ENCODE measurements at regions not wholly inside any gene's neighbourhood (a gene's known extent, or its start where the extent isn't known, plus 50 kb on each side); places are given as distances from the start of the nearest gene placed in this dataset.

DNA sequence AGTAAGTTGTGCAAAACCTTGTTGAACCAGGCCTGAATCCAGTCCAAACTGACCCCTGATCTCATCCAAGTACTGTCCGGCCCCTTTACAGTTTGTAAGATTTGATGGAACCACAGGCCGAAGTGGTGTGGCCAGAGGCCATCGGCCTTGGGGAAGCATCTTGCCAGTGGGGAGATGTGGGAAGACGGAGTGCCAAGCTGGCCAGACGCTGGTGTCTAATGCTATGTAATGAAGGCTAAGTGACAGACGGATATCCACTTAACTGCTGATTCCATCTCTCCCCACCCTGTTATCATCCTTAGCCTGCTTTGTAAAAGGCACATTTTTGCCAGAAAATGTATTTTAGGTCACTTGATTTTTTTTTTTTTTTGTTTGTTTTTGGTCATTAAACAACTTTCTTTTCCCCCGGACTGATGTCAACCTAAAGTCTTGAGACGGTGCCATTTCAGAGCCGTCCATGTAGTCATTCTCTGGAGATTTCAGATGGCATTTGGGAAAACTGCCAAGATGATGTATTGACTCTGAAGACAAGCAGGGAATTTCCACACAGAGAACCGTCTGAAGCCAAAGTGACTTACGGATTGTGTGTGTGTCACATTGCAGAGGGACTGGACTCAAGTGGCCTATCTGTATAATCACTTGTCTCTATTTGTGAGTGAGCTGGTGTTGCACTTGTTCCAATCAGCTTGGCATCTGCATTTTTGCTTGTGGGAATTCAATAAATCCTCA lies 86.5 kb upstream of the MANSC4 start:
- TF ChIP-seq, protein P1, sequence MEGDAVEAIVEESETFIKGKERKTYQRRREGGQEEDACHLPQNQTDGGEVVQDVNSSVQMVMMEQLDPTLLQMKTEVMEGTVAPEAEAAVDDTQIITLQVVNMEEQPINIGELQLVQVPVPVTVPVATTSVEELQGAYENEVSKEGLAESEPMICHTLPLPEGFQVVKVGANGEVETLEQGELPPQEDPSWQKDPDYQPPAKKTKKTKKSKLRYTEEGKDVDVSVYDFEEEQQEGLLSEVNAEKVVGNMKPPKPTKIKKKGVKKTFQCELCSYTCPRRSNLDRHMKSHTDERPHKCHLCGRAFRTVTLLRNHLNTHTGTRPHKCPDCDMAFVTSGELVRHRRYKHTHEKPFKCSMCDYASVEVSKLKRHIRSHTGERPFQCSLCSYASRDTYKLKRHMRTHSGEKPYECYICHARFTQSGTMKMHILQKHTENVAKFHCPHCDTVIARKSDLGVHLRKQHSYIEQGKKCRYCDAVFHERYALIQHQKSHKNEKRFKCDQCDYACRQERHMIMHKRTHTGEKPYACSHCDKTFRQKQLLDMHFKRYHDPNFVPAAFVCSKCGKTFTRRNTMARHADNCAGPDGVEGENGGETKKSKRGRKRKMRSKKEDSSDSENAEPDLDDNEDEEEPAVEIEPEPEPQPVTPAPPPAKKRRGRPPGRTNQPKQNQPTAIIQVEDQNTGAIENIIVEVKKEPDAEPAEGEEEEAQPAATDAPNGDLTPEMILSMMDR (IDR thresholded peaks at IDR 0.05; ENCODE audit: low read depth, low read length, missing input control): no peak
- TF ChIP-seq, protein P2, sequence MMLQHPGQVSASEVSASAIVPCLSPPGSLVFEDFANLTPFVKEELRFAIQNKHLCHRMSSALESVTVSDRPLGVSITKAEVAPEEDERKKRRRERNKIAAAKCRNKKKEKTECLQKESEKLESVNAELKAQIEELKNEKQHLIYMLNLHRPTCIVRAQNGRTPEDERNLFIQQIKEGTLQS (IDR thresholded peaks at IDR 0.05): no peak
- TF ChIP-seq, protein P3, sequence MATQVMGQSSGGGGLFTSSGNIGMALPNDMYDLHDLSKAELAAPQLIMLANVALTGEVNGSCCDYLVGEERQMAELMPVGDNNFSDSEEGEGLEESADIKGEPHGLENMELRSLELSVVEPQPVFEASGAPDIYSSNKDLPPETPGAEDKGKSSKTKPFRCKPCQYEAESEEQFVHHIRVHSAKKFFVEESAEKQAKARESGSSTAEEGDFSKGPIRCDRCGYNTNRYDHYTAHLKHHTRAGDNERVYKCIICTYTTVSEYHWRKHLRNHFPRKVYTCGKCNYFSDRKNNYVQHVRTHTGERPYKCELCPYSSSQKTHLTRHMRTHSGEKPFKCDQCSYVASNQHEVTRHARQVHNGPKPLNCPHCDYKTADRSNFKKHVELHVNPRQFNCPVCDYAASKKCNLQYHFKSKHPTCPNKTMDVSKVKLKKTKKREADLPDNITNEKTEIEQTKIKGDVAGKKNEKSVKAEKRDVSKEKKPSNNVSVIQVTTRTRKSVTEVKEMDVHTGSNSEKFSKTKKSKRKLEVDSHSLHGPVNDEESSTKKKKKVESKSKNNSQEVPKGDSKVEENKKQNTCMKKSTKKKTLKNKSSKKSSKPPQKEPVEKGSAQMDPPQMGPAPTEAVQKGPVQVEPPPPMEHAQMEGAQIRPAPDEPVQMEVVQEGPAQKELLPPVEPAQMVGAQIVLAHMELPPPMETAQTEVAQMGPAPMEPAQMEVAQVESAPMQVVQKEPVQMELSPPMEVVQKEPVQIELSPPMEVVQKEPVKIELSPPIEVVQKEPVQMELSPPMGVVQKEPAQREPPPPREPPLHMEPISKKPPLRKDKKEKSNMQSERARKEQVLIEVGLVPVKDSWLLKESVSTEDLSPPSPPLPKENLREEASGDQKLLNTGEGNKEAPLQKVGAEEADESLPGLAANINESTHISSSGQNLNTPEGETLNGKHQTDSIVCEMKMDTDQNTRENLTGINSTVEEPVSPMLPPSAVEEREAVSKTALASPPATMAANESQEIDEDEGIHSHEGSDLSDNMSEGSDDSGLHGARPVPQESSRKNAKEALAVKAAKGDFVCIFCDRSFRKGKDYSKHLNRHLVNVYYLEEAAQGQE (IDR thresholded peaks at IDR 0.05): no peak
- no peak for TF ChIP-seq TAF1 (conservative IDR thresholded peaks at IDR 0.05)
- TF ChIP-seq HNF4A (conservative IDR thresholded peaks at IDR 0.05): no peak
- TF ChIP-seq, protein P4, sequence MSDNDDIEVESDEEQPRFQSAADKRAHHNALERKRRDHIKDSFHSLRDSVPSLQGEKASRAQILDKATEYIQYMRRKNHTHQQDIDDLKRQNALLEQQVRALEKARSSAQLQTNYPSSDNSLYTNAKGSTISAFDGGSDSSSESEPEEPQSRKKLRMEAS (IDR thresholded peaks at IDR 0.05): no peak
- TF ChIP-seq, protein P5, sequence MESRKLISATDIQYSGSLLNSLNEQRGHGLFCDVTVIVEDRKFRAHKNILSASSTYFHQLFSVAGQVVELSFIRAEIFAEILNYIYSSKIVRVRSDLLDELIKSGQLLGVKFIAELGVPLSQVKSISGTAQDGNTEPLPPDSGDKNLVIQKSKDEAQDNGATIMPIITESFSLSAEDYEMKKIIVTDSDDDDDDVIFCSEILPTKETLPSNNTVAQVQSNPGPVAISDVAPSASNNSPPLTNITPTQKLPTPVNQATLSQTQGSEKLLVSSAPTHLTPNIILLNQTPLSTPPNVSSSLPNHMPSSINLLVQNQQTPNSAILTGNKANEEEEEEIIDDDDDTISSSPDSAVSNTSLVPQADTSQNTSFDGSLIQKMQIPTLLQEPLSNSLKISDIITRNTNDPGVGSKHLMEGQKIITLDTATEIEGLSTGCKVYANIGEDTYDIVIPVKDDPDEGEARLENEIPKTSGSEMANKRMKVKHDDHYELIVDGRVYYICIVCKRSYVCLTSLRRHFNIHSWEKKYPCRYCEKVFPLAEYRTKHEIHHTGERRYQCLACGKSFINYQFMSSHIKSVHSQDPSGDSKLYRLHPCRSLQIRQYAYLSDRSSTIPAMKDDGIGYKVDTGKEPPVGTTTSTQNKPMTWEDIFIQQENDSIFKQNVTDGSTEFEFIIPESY (IDR thresholded peaks at IDR 0.05): no peak

Measured in liver (tissue), 3 donors.